ENCODE measurements at regions not wholly inside any gene's neighbourhood (a gene's known extent, or its start where the extent isn't known, plus 50 kb on each side); places are given as distances from the start of the nearest gene placed in this dataset.

DNA sequence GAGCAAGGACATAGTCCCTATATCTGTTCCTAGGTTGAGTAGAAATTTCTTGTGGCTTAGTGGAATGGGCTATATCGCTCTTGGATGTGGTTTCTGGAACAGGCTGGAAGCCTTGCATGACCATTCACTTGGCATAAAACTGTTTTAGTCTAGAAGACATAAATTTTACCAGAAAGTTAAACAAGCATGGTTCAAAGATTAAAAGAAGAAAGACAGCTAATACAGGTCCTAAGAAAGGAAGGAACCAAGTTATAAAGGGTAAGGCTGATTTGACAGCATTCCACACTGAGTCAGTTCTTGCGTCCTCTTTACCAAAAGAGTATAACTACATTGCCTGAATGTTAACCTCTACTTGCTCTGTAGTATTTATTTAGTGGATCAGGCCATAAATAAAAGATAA is 724.2 kb downstream of the SORCS1 start:
- Histone ChIP-seq H3K79me2 (ENCODE audit: low read length) (no peaks in the 10 kb centered on the region), H3K9me3 (replicated peaks; ENCODE audit: insufficient read depth, low read length) (no peaks in the 10 kb centered on the region), H3K36me3 (replicated peaks; ENCODE audit: insufficient read depth, low read length) (no peaks in the 10 kb centered on the region)

DNA sequence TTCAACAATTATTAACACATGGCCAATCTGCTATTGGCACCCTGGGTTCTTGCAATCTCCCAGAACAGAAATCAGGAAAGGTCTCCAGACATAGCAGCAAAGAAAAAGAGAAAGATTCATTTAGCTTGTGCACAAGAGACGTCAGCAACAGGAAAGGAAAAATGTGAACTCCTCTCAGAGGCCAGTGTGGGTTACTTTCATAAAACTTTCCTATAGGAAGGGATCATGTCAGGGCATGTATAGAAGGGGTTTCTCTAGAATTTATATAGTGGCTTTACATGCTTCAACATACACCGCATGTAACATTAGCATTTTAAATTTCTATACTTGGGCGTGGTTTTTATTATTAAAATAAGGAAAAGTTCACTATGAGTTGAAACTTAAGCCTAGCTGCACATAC is 725.1 kb downstream of the SORCS1 start:
- H3K27ac ChIP-seq (ENCODE audit: low read length) = no peak overlapping the region
- H3K4me2 ChIP-seq (ENCODE audit: low read depth, low read length) = no peak overlapping the region
- H3F3A ChIP-seq (ENCODE audit: insufficient read depth, low read length) = no peaks in the 10 kb centered on the region
- no peaks in the 10 kb centered on the region for H3K36me3 ChIP-seq (replicated peaks; ENCODE audit: insufficient read depth, low read length)
- no peak overlapping the region for H3K9ac ChIP-seq (ENCODE audit: low read length)
- H3K27me3 ChIP-seq (replicated peaks; ENCODE audit: insufficient read depth, low read length) = no peaks in the 10 kb centered on the region
- H4K20me1 ChIP-seq (ENCODE audit: insufficient read depth, low read length) = no peaks in the 10 kb centered on the region
- no peaks in the 10 kb centered on the region for H3K4me1 ChIP-seq (ENCODE audit: low read length)
- H3K9me2 ChIP-seq (replicated peaks; ENCODE audit: insufficient read depth, low read length) = no peaks in the 10 kb centered on the region
- no peaks in the 10 kb centered on the region for H3K9me3 ChIP-seq (replicated peaks; ENCODE audit: insufficient read depth, low read length)
- no peak for DNase-seq
- TF ChIP-seq EZH2phosphoT487 (IDR thresholded peaks at IDR 0.05; ENCODE audit: low read length) (no peak), EZH2 (optimal IDR thresholded peaks at IDR 0.05; ENCODE audit: low read depth, low read length) (no peak)
- TF ChIP-seq, protein P1, sequence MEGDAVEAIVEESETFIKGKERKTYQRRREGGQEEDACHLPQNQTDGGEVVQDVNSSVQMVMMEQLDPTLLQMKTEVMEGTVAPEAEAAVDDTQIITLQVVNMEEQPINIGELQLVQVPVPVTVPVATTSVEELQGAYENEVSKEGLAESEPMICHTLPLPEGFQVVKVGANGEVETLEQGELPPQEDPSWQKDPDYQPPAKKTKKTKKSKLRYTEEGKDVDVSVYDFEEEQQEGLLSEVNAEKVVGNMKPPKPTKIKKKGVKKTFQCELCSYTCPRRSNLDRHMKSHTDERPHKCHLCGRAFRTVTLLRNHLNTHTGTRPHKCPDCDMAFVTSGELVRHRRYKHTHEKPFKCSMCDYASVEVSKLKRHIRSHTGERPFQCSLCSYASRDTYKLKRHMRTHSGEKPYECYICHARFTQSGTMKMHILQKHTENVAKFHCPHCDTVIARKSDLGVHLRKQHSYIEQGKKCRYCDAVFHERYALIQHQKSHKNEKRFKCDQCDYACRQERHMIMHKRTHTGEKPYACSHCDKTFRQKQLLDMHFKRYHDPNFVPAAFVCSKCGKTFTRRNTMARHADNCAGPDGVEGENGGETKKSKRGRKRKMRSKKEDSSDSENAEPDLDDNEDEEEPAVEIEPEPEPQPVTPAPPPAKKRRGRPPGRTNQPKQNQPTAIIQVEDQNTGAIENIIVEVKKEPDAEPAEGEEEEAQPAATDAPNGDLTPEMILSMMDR (IDR thresholded peaks at IDR 0.05; ENCODE audit: low read length) = no peak
- H3K79me2 ChIP-seq (ENCODE audit: low read length) = no peaks in the 10 kb centered on the region
- no peak overlapping the region for H2AFZ ChIP-seq (ENCODE audit: low read length)
- H3K4me3 ChIP-seq (ENCODE audit: low read length) = no peak overlapping the region

More for the DNA sequence above, 724.2 kb downstream of the SORCS1 start:
- no peak overlapping the region for H3K4me2 ChIP-seq (ENCODE audit: low read depth, low read length)
- H4K20me1 ChIP-seq (ENCODE audit: insufficient read depth, low read length) = no peaks in the 10 kb centered on the region
- no peaks in the 10 kb centered on the region for H3K4me1 ChIP-seq (ENCODE audit: low read length)
- no peak overlapping the region for H3K27ac ChIP-seq (ENCODE audit: low read length)
- H3K27me3 ChIP-seq (replicated peaks; ENCODE audit: insufficient read depth, low read length) = no peaks in the 10 kb centered on the region
- H3K9me2 ChIP-seq (replicated peaks; ENCODE audit: insufficient read depth, low read length) = no peaks in the 10 kb centered on the region
- no peak overlapping the region for H2AFZ ChIP-seq (ENCODE audit: low read length)
- no peak for DNase-seq
- H3F3A ChIP-seq (ENCODE audit: insufficient read depth, low read length) = no peaks in the 10 kb centered on the region
- TF ChIP-seq, protein P1 (IDR thresholded peaks at IDR 0.05; ENCODE audit: low read length) = no peak
- TF ChIP-seq EZH2phosphoT487 (IDR thresholded peaks at IDR 0.05; ENCODE audit: low read length) = no peak
- TF ChIP-seq EZH2 (optimal IDR thresholded peaks at IDR 0.05; ENCODE audit: low read depth, low read length) = no peak
- no peak overlapping the region for H3K9ac ChIP-seq (ENCODE audit: low read length)
- H3K4me3 ChIP-seq (ENCODE audit: low read length) = no peak overlapping the region

DNA sequence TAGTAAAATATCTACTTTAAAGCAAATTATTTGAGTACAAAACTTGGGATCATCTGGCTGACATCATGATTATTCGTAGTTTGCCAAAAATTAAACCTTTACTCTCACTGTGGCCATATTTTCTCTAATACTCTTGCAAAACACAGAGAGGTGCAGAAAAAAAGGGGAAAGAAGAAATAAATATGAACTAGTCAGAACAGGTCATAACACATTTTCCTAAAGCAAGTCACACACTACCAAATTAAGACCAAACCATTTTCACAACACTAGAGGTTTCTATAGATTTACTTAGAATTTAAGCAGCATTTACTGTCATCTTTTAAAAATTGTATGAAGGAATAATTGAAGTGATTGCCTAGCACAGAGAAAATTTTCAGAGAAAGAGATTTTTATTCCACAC is 726.1 kb downstream of the SORCS1 start:
- no peaks in the 10 kb centered on the region for H3K36me3 ChIP-seq (replicated peaks; ENCODE audit: insufficient read depth, low read length)
- H3K27me3 ChIP-seq (replicated peaks; ENCODE audit: insufficient read depth, low read length) = no peaks in the 10 kb centered on the region
- no peaks in the 10 kb centered on the region for H3K4me1 ChIP-seq (ENCODE audit: low read length)
- H3K27ac ChIP-seq (ENCODE audit: low read length) = no peak overlapping the region
- TF ChIP-seq EZH2 (optimal IDR thresholded peaks at IDR 0.05; ENCODE audit: low read depth, low read length) = no peak
- TF ChIP-seq, protein P1 (IDR thresholded peaks at IDR 0.05; ENCODE audit: low read length) = no peak
- TF ChIP-seq EZH2phosphoT487 (IDR thresholded peaks at IDR 0.05; ENCODE audit: low read length) = no peak
- H3K4me2 ChIP-seq (ENCODE audit: low read depth, low read length) = no peak overlapping the region
- no peaks in the 10 kb centered on the region for H3K9me2 ChIP-seq (replicated peaks; ENCODE audit: insufficient read depth, low read length)
- no peak overlapping the region for H3K9ac ChIP-seq (ENCODE audit: low read length)
- no peak overlapping the region for H3K4me3 ChIP-seq (ENCODE audit: low read length)
- no peaks in the 10 kb centered on the region for H4K20me1 ChIP-seq (ENCODE audit: insufficient read depth, low read length)
- no peaks in the 10 kb centered on the region for H3K9me3 ChIP-seq (replicated peaks; ENCODE audit: insufficient read depth, low read length)
- DNase-seq = no peak
- no peaks in the 10 kb centered on the region for H3K79me2 ChIP-seq (ENCODE audit: low read length)
- H2AFZ ChIP-seq (ENCODE audit: low read length) = no peak overlapping the region
- H3F3A ChIP-seq (ENCODE audit: insufficient read depth, low read length) = no peaks in the 10 kb centered on the region

All from MM.1S (cell line).